Breast epithelium (tissue), 4 donors: ENCODE measurements at regions not wholly inside any gene's neighbourhood (a gene's known extent, or its start where the extent isn't known, plus 50 kb on each side); places are given as distances from the start of the nearest gene placed in this dataset.
A peak's percentile ranks its signal among the peaks of the same experiment; 100 is the strongest.

Experiments used
- DNase-seq, 2 donors: peaks; one replicate each; pipeline ENCODE4 v3.0.0-alpha.2; 2019; ENCODE audit warnings: low spot score in 2 of 2
- H3K27ac ChIP-seq, 2 donors: fragments of 200-600 bp; sonication (generic) in 1 of 2; one replicate each; pipeline ENCODE4 v1.5.1; 2016 to 2019; ENCODE audit warnings: mild to moderate bottlenecking in 1 of 2
- H3K27me3 ChIP-seq, 2 donors: fragments of 200-600 bp; sonication (generic) in 1 of 2; one replicate each; pipeline versions ENCODE4 v1.5.1 to v1.6.0; 2017 to 2019; ENCODE audit warnings: control low read depth in 1 of 2, mild to moderate bottlenecking in 1 of 2
- H3K36me3 ChIP-seq: fragments of 200-600 bp; one replicate; pipeline ENCODE4 v1.5.1; 2019
- H3K4me1 ChIP-seq, 2 donors: fragments of 200-600 bp; sonication (generic); one replicate each; pipeline ENCODE4 v1.5.1; 2016 to 2019; ENCODE audit warnings: control low read depth in 1 of 2
- H3K4me3 ChIP-seq, 3 donors: fragments of 200-600 bp; sonication (generic); 1 replicate in 2 of 3; 2 replicates in 1 of 3; pipeline ENCODE4 v1.5.1; 2016 to 2019; ENCODE audit warnings: mild to moderate bottlenecking in 3 of 3, moderate library complexity in 2 of 3
- H3K9me3 ChIP-seq, 2 donors: fragments of 200-600 bp; sonication (generic) in 1 of 2; one replicate each; pipeline ENCODE4 v1.5.1; 2016 to 2019; ENCODE audit warnings: control low read depth in 1 of 2
- CTCF ChIP-seq, 3 donors: fragments of 450-650 bp; IDR thresholded peaks; one replicate each; pipeline ENCODE4 v1.5.1; 2016 to 2017; ENCODE audit warnings: antibody characterized with exemption in 3 of 3, mild to moderate bottlenecking in 3 of 3, moderate library complexity in 3 of 3
- POLR2A ChIP-seq: fragments of 450-650 bp; IDR thresholded peaks from one replicate; pipeline ENCODE4 v1.6.1; 2016; ENCODE audit warnings: antibody characterized with exemption, mild to moderate bottlenecking, moderate library complexity
- POLR2AphosphoS5 ChIP-seq, 3 donors: sonication (generic); formaldehyde crosslinking; IDR thresholded peaks; one replicate each; pipeline ENCODE4 v1.6.1; 2017; ENCODE audit warnings: antibody characterized with exemption in 3 of 3
- intact Hi-C: fragments of 100-400 bp; cut with DNase I; formaldehyde crosslinking; loops from one replicate; pipeline ENCODE4 v1.15.1; 2023; ENCODE audit warnings: low total_unique reads

- intact Hi-C loops = no loop called here
- DNase-seq = peak in 1 of 2 donors; percentile 29
- H3K27me3 ChIP-seq = no peaks in the 10 kb centered on the region
- H3K4me1 ChIP-seq = no peaks in the 10 kb centered on the region
- no peaks in the 10 kb centered on the region for H3K9me3 ChIP-seq
- H3K36me3 ChIP-seq = no peaks in the 10 kb centered on the region
- H3K4me3 ChIP-seq = no peak overlapping the region
- TF ChIP-seq CTCF (IDR thresholded peaks at IDR 0.05) = peak in 2 of 3 donors; percentile 41 to 48
- no peak for TF ChIP-seq POLR2A
- H3K27ac ChIP-seq = no peak overlapping the region
Measured at GRCh38 chr4:121462660-121463261, 81.9 kb upstream of the QRFPR start.

GRCh38 chr4:121459026-121459425 lies 78.2 kb upstream of the QRFPR start:
- no peaks in the 10 kb centered on the region for H3K4me1 ChIP-seq
- no peak overlapping the region for H3K27ac ChIP-seq
- intact Hi-C loops = no loop called here
- H3K4me3 ChIP-seq = no peak overlapping the region
- DNase-seq = no peak
- H3K36me3 ChIP-seq = no peaks in the 10 kb centered on the region
- TF ChIP-seq POLR2A (no peak), CTCF (IDR thresholded peaks at IDR 0.05) (no peak), POLR2AphosphoS5 (IDR thresholded peaks at IDR 0.05) (no peak)
- no peaks in the 10 kb centered on the region for H3K9me3 ChIP-seq
- peaks cover 0 to 3% of the 10 kb centered on the region in 2 donors for H3K27me3 ChIP-seq

GRCh38 chr4:121457278-121457875 lies 76.6 kb upstream of the QRFPR start:
- H3K27me3 ChIP-seq = peaks cover 0 to 3% of the 10 kb centered on the region in 2 donors
- no peak overlapping the region for H3K27ac ChIP-seq
- intact Hi-C loops = no loop called here
- H3K4me3 ChIP-seq = no peak overlapping the region
- H3K9me3 ChIP-seq = no peaks in the 10 kb centered on the region
- no peak for DNase-seq
- TF ChIP-seq POLR2AphosphoS5 (IDR thresholded peaks at IDR 0.05) (no peak), POLR2A (no peak), CTCF (IDR thresholded peaks at IDR 0.05) (no peak)
- H3K36me3 ChIP-seq = no peaks in the 10 kb centered on the region
- H3K4me1 ChIP-seq = no peaks in the 10 kb centered on the region

- no peaks in the 10 kb centered on the region for H3K9me3 ChIP-seq
- no peaks in the 10 kb centered on the region for H3K4me1 ChIP-seq
- no peak overlapping the region for H3K4me3 ChIP-seq
- no peak for TF ChIP-seq POLR2AphosphoS5 (IDR thresholded peaks at IDR 0.05)
- no peak for TF ChIP-seq POLR2A
- no peak for TF ChIP-seq CTCF (IDR thresholded peaks at IDR 0.05)
- no peak for DNase-seq
- intact Hi-C loops = no loop called here
- H3K27me3 ChIP-seq = peaks cover 0 to 3% of the 10 kb centered on the region in 2 donors
- no peaks in the 10 kb centered on the region for H3K36me3 ChIP-seq
- no peak overlapping the region for H3K27ac ChIP-seq
Measured at GRCh38 chr4:121455285-121455684, 74.5 kb upstream of the QRFPR start.

GRCh38 chr4:121454251-121454979 lies 73.6 kb upstream of the QRFPR start:
- intact Hi-C loops = no loop called here
- no peak for TF ChIP-seq POLR2AphosphoS5 (IDR thresholded peaks at IDR 0.05)
- no peak for TF ChIP-seq POLR2A
- no peak for TF ChIP-seq CTCF (IDR thresholded peaks at IDR 0.05)
- Histone ChIP-seq H3K36me3 (no peaks in the 10 kb centered on the region), H3K27ac (no peak overlapping the region), H3K27me3 (peaks cover 0 to 3% of the 10 kb centered on the region in 2 donors), H3K4me1 (no peaks in the 10 kb centered on the region), H3K9me3 (no peaks in the 10 kb centered on the region), H3K4me3 (no peak overlapping the region)
- no peak for DNase-seq
